IMR-90 (cell line): ENCODE measurements at regions not wholly inside any gene's neighbourhood (a gene's known extent, or its start where the extent isn't known, plus 50 kb on each side); places are given as distances from the start of the nearest gene placed in this dataset.

Experiments used
- ATAC-seq: fragments of 200-7000 bp; cut with Tn5 transposase; 2 replicates; pipeline ENCODE4 v1.9.1; 2020; ENCODE audit warnings: low read depth, mild to moderate bottlenecking, moderate library complexity
- BruUV-seq: library from RNA; stranded (reverse); fragments of 400-500 nt; replicated peaks from 2 replicates; lab custom pipeline; 2021; lab: Mats Ljungman, UMichigan
- CTCF ChIA-PET: fragments of 300-600 bp; formaldehyde crosslinking; extraction: SDS; loops from one replicate; lab custom pipeline; 2021; ENCODE audit warnings: antibody characterized with exemption; lab: Yijun Ruan, JAX
- POLR2A ChIA-PET: fragments of 300-600 bp; sonication (Branson Sonifier 250); formaldehyde crosslinking; loops from one replicate; lab custom pipeline; 2022; ENCODE audit warnings: antibody characterized with exemption; ENCODE audit not compliant: unreplicated experiment; lab: Charles Lee
- DNase-seq: peaks from one replicate; pipeline ENCODE4 v3.0.0; 2013
- H2AFZ ChIP-seq: replicated peaks from 2 replicates; pipeline ENCODE3; 2013; ENCODE audit warnings: low read length, mild to moderate bottlenecking; ENCODE audit not compliant: poor library complexity
- H2AK5ac ChIP-seq: 2 replicates; pipeline ENCODE4 v1.6.1; 2013; ENCODE audit warnings: low read depth, low read length, inconsistent platforms
- H2AK9ac ChIP-seq: replicated peaks from 2 replicates; pipeline ENCODE3; 2013; ENCODE audit warnings: mild to moderate bottlenecking, low read depth, low read length, moderate library complexity; ENCODE audit not compliant: poor library complexity
- H2BK120ac ChIP-seq: 2 replicates; pipeline ENCODE4 v1.6.1; 2013; ENCODE audit warnings: low read depth, low read length, inconsistent platforms
- H2BK15ac ChIP-seq: 3 replicates; pipeline ENCODE4 v1.6.1; 2013; ENCODE audit warnings: low read depth, low read length, inconsistent platforms
- H2BK20ac ChIP-seq: 2 replicates; pipeline ENCODE4 v1.6.1; 2013; ENCODE audit warnings: low read depth, mild to moderate bottlenecking, inconsistent platforms, low read length, moderate library complexity
- H2BK5ac ChIP-seq: 2 replicates; pipeline ENCODE4 v1.6.1; 2013; ENCODE audit warnings: mild to moderate bottlenecking, low read depth, low read length, inconsistent platforms; ENCODE audit not compliant: poor library complexity, severe bottlenecking
- H3K14ac ChIP-seq: replicated peaks from 2 replicates; pipeline ENCODE4 v1.6.1; 2013; ENCODE audit warnings: low read depth, low read length, inconsistent platforms
- H3K18ac ChIP-seq: 2 replicates; pipeline ENCODE4 v1.6.1; 2013; ENCODE audit warnings: low read depth, low read length, control low read depth
- H3K23ac ChIP-seq: 2 replicates; pipeline ENCODE4 v1.6.1; 2013; ENCODE audit warnings: low read depth, low read length, inconsistent platforms
- H3K27ac ChIP-seq: 2 replicates; pipeline ENCODE4 v1.5.1; 2013; ENCODE audit warnings: mild to moderate bottlenecking, control low read depth, low read length; ENCODE audit not compliant: insufficient read depth
- H3K27me3 ChIP-seq: 2 replicates; pipeline ENCODE4 v1.6.1; 2013; ENCODE audit warnings: low read length; ENCODE audit not compliant: control insufficient read depth, insufficient read depth
- H3K36me3 ChIP-seq: 2 replicates; pipeline ENCODE4 v1.6.1; 2013; ENCODE audit warnings: low read length, mixed read lengths; ENCODE audit not compliant: control insufficient read depth, insufficient read depth
- H3K4ac ChIP-seq: 2 replicates; pipeline ENCODE4 v1.6.1; 2013; ENCODE audit warnings: low read depth, low read length, inconsistent platforms
- H3K4me1 ChIP-seq: 2 replicates; pipeline ENCODE4 v1.6.1; 2013; ENCODE audit warnings: low read length, mixed read lengths; ENCODE audit not compliant: control insufficient read depth, insufficient read depth
- H3K4me2 ChIP-seq: 2 replicates; pipeline ENCODE4 v1.6.1; 2013; ENCODE audit warnings: low read depth, mild to moderate bottlenecking, control low read depth, low read length, moderate library complexity
- H3K4me3 ChIP-seq: 2 replicates; pipeline ENCODE4 v1.5.1; 2013; ENCODE audit warnings: low read depth, mild to moderate bottlenecking, control low read depth, low read length, moderate library complexity; ENCODE audit not compliant: insufficient read depth
- H3K56ac ChIP-seq: 2 replicates; pipeline ENCODE4 v1.6.1; 2013; ENCODE audit warnings: low read length, inconsistent platforms; ENCODE audit not compliant: insufficient read depth; ENCODE audit errors: extremely low read depth
- H3K79me1 ChIP-seq, 2 experiments: 2 replicates each; pipeline ENCODE4 v1.6.1; 2013; ENCODE audit warnings: low read length in 2 of 2, inconsistent platforms in 1 of 2, low read depth in 1 of 2
- H3K9ac ChIP-seq: 2 replicates; pipeline ENCODE4 v1.6.1; 2013; ENCODE audit warnings: low read depth, low read length, control low read depth
- H3K9me1 ChIP-seq: 2 replicates; pipeline ENCODE4 v1.6.1; 2013; ENCODE audit warnings: low read length, inconsistent platforms; ENCODE audit not compliant: insufficient read depth
- H3K9me3 ChIP-seq: 2 replicates; pipeline ENCODE4 v1.6.1; 2013; ENCODE audit warnings: low read length; ENCODE audit not compliant: control insufficient read depth, insufficient read depth
- H4K20me1 ChIP-seq: 2 replicates; pipeline ENCODE4 v1.6.1; 2013; ENCODE audit warnings: low read length, inconsistent platforms; ENCODE audit not compliant: insufficient read depth
- H4K5ac ChIP-seq: 2 replicates; pipeline ENCODE4 v1.6.1; 2013; ENCODE audit warnings: mild to moderate bottlenecking, low read depth, low read length, control low read depth
- H4K8ac ChIP-seq, 2 experiments: 2 replicates each; pipeline ENCODE4 v1.6.1; 2013; ENCODE audit warnings: low read depth in 2 of 2, low read length in 2 of 2, control low read depth in 1 of 2, inconsistent platforms in 1 of 2
- H4K91ac ChIP-seq: 2 replicates; pipeline ENCODE4 v1.6.1; 2013; ENCODE audit warnings: low read depth, low read length, inconsistent platforms; ENCODE audit not compliant: insufficient read depth
- CEBPB ChIP-seq: IDR thresholded peaks from 2 replicates; pipeline ENCODE4 v1.6.1; 2012; ENCODE audit warnings: low read depth, low read length, improper control_type of control experiment
- FOS ChIP-seq: fragments of 150-350 bp; IDR thresholded peaks from 2 replicates; pipeline ENCODE4 v1.6.1; 2016; ENCODE audit warnings: low read depth, low read length
- MAZ ChIP-seq: IDR thresholded peaks from 2 replicates; pipeline ENCODE4 v1.6.1; 2012; ENCODE audit warnings: low read depth, mild to moderate bottlenecking, low read length, improper control_type of control experiment, moderate library complexity, borderline replicate concordance
- MXI1 ChIP-seq: IDR thresholded peaks from 2 replicates; pipeline ENCODE4 v1.6.1; 2012; ENCODE audit warnings: low read depth, mild to moderate bottlenecking, low read length, moderate library complexity, borderline replicate concordance
- POLR2A ChIP-seq: IDR thresholded peaks from 2 replicates; pipeline ENCODE4 v1.6.1; 2012; ENCODE audit warnings: mild to moderate bottlenecking, low read depth, low read length
- RAD21 ChIP-seq: IDR thresholded peaks from 2 replicates; pipeline ENCODE4 v1.6.1; 2012; ENCODE audit warnings: low read length, improper control_type of control experiment
- WGBS, 2 experiments: methylation state at CpG; one replicate each; pipeline versions ENCODE4 v1.1.5 to v1.1.7; 2013; ENCODE audit warnings: missing lambda C conversion rate in 2 of 2; ENCODE audit not compliant: insufficient read length in 1 of 2; ENCODE audit errors: extremely low coverage in 2 of 2; 5-methylcytosine and 5-hydroxymethylcytosine counted together
- dilution Hi-C: fragments of 300-500 bp; cut with HindIII; formaldehyde crosslinking; loops from one replicate; pipeline ENCODE4 v1.14.3; 2018; ENCODE audit warnings: low sequenced_read_pairs; ENCODE audit not compliant: unreplicated experiment
- in situ Hi-C: fragments of 300-500 bp; cut with MboI; formaldehyde crosslinking; loops from 3 replicates; pipeline ENCODE4 v1.14.3; 2019; ENCODE audit warnings: low sequenced_read_pairs, inconsistent platforms, mixed read lengths
- intact Hi-C: fragments of 100-400 bp; cut with micrococcal nuclease; formaldehyde crosslinking; loops from 2 replicates; pipeline ENCODE4 v1.10.0; 2022

DNA sequence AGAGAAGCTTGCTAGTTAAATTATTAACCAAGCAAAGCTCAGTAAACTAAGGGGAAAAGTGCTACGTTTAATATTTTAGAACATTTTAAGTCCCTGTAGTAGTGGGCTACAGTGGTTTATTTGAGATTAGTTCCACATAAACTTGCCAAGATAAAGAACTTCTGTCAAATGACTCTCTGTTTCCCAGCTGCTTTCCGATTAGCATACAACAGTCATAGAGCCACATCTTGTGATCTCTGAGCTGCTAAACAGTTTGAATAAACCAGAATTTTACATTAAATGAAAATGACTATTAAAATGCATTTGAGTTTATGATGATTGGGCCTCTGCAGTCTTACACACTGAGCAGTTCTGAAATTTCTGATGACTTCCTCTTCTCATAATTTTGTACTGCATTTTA lies 568.5 kb downstream of the IQCM start:
- H2BK15ac ChIP-seq: no peak overlapping the region
- H2AFZ ChIP-seq: no peak overlapping the region
- no peaks in the 10 kb centered on the region for H3K36me3 ChIP-seq
- dilution Hi-C loops: no loop called here
- H3K23ac ChIP-seq: no peak overlapping the region
- no peak overlapping the region for H3K18ac ChIP-seq
- TF ChIP-seq MXI1 (no peak), FOS (no peak), CEBPB (no peak), RAD21 (no peak), POLR2A (no peak), MAZ (no peak)
- H3K9me1 ChIP-seq: no peaks in the 10 kb centered on the region
- H4K5ac ChIP-seq: no peak overlapping the region
- no peak overlapping the region for H2AK9ac ChIP-seq
- no peaks in the 10 kb centered on the region for H3K9me3 ChIP-seq
- no TSS peak for BruUV-seq
- peak; percentile 10 for DNase-seq
- H3K4me2 ChIP-seq: no peak overlapping the region
- H2BK20ac ChIP-seq: no peak overlapping the region
- no peak overlapping the region for H3K9ac ChIP-seq
- H3K56ac ChIP-seq: no peak overlapping the region
- no peak overlapping the region for H3K27ac ChIP-seq
- no peak overlapping the region for H2AK5ac ChIP-seq
- H3K4ac ChIP-seq: no peak overlapping the region
- CTCF ChIA-PET: interaction anchor here (1.0 to 1.8 kb wide), 2 partner anchors 16 to 216 kb away, joined by 4 to 6 read pairs; no protein-coding TSS in a partner anchor
- no peak overlapping the region for H3K4me3 ChIP-seq
- no peak overlapping the region for H4K8ac ChIP-seq
- no peak for ATAC-seq
- intact Hi-C loops: no loop called here
- no peaks in the 10 kb centered on the region for H3K4me1 ChIP-seq
- no peak overlapping the region for H4K91ac ChIP-seq
- no peaks in the 10 kb centered on the region for H4K20me1 ChIP-seq
- H3K79me1 ChIP-seq: no peaks in the 10 kb centered on the region
- H3K14ac ChIP-seq: no peak overlapping the region
- in situ Hi-C loops: no loop called here
- H2BK120ac ChIP-seq: no peak overlapping the region
- WGBS, 2 experiments: no CpG with 5 or more reads among the region's 2 CpGs
- H2BK5ac ChIP-seq: no peak overlapping the region
- POLR2A ChIA-PET: no interaction called here
- H3K27me3 ChIP-seq: no peaks in the 10 kb centered on the region
